HepG2 (cell line): ENCODE measurements at regions not wholly inside any gene's neighbourhood (a gene's known extent, or its start where the extent isn't known, plus 50 kb on each side); places are given as distances from the start of the nearest gene placed in this dataset.

Experiments used
- CREM ChIP-seq, 2 experiments: sonication (generic) in 1 of 2; formaldehyde crosslinking in 1 of 2; IDR thresholded peaks; 2 replicates each; pipeline versions ENCODE4 v1.4.0 to v1.6.1; 2016 to 2020; ENCODE audit warnings: antibody characterized with exemption in 1 of 2, mild to moderate bottlenecking in 1 of 2, missing genetic modification reagents in 1 of 2
- CTCF ChIP-seq: sonication (generic); formaldehyde crosslinking; IDR thresholded peaks from 2 replicates; pipeline ENCODE4 v1.5.0; 2020; ENCODE audit warnings: mild to moderate bottlenecking, missing genetic modification reagents, moderate library complexity
- FOXM1 ChIP-seq: sonication (generic); formaldehyde crosslinking; IDR thresholded peaks from 2 replicates; pipeline ENCODE4 v1.5.0; 2020; ENCODE audit warnings: missing genetic modification reagents
- MED8 ChIP-seq: sonication (generic); formaldehyde crosslinking; IDR thresholded peaks from 2 replicates; pipeline ENCODE4 v1.8.1; 2023; ENCODE audit warnings: mild to moderate bottlenecking, missing genetic modification reagents; ENCODE audit not compliant: insufficient replicate concordance
- MTERF4 ChIP-seq: sonication (generic); formaldehyde crosslinking; IDR thresholded peaks from 2 replicates; pipeline ENCODE4 v1.8.0; 2023; ENCODE audit warnings: mild to moderate bottlenecking, missing genetic modification reagents
- NFE2L2 ChIP-seq: fragments of 150-350 bp; IDR thresholded peaks from 2 replicates; pipeline ENCODE4 v1.6.1; 2014; ENCODE audit warnings: low read length
- RELA ChIP-seq: sonication (generic); formaldehyde crosslinking; IDR thresholded peaks from 2 replicates; pipeline ENCODE4 v1.4.0; 2020; ENCODE audit warnings: missing genetic modification reagents
- TAF1 ChIP-seq: sonication (generic); formaldehyde crosslinking; IDR thresholded peaks from 2 replicates; pipeline ENCODE4 v1.4.0; 2020; ENCODE audit warnings: missing genetic modification reagents
- ZNF562 ChIP-seq: sonication (generic); formaldehyde crosslinking; IDR thresholded peaks from 2 replicates; pipeline ENCODE4 v1.8.0; 2022; ENCODE audit warnings: missing genetic modification reagents, borderline replicate concordance

- TF ChIP-seq RELA (CRISPR knock-in tag) (no peak), TAF1 (CRISPR knock-in tag) (no peak), ZNF562 (CRISPR knock-in tag) (no peak), MTERF4 (CRISPR knock-in tag) (no peak), NFE2L2 (no peak), MED8 (CRISPR knock-in tag) (no peak), CREM (IDR thresholded peaks at IDR 0.05) (no peak), CREM (CRISPR knock-in tag; IDR thresholded peaks at IDR 0.05) (no peak), FOXM1 (CRISPR knock-in tag) (no peak), CTCF (CRISPR knock-in tag) (no peak)
Measured at GRCh38 chr7:40921589-40922315, 781.1 kb downstream of the INHBA start.
